ENCODE measurements at regions not wholly inside any gene's neighbourhood (a gene's known extent, or its start where the extent isn't known, plus 50 kb on each side); places are given as distances from the start of the nearest gene placed in this dataset.

DNA sequence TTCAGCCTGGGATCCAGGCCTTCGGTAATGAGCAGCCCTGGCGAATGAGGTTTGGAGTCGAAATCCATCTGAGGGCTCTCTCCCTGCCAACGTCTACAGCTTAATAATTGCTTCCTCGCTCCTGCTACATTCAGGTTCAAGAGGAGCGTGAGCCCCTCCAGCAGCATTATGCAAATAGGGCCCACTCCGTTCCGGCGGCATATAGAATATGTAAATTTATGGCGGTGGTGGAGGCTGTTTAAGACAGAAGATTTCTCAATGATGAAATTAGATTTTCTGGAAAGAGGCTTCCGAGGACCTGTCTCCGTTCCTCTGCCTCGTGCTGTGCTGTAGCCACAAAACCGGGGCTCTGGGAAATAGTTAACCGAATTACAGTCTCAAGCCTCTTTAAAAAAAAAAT lies 402.8 kb downstream of the MIAT start:
- TF ChIP-seq, protein P1, sequence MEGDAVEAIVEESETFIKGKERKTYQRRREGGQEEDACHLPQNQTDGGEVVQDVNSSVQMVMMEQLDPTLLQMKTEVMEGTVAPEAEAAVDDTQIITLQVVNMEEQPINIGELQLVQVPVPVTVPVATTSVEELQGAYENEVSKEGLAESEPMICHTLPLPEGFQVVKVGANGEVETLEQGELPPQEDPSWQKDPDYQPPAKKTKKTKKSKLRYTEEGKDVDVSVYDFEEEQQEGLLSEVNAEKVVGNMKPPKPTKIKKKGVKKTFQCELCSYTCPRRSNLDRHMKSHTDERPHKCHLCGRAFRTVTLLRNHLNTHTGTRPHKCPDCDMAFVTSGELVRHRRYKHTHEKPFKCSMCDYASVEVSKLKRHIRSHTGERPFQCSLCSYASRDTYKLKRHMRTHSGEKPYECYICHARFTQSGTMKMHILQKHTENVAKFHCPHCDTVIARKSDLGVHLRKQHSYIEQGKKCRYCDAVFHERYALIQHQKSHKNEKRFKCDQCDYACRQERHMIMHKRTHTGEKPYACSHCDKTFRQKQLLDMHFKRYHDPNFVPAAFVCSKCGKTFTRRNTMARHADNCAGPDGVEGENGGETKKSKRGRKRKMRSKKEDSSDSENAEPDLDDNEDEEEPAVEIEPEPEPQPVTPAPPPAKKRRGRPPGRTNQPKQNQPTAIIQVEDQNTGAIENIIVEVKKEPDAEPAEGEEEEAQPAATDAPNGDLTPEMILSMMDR (IDR thresholded peaks at IDR 0.05): no peak
- no peak for TF ChIP-seq POLR2A (IDR thresholded peaks at IDR 0.05)

Measured in Peyer's patch (tissue), 4 donors.